H9 (cell line): ENCODE measurements at regions not wholly inside any gene's neighbourhood (a gene's known extent, or its start where the extent isn't known, plus 50 kb on each side); places are given as distances from the start of the nearest gene placed in this dataset.

Experiments used
- DNase-seq: peaks from one replicate; pipeline ENCODE4 v3.0.0-alpha.2; 2017
- H2AFZ ChIP-seq: one replicate; pipeline ENCODE4 v1.6.1; 2013; ENCODE audit warnings: mild to moderate bottlenecking, low read length, control low read depth, moderate library complexity
- H2AK5ac ChIP-seq: 2 replicates; pipeline ENCODE4 v1.6.1; 2013; ENCODE audit warnings: low read length, control low read depth, mixed read lengths; ENCODE audit not compliant: insufficient read length
- H2BK120ac ChIP-seq: one replicate; pipeline ENCODE4 v1.6.1; 2013; ENCODE audit warnings: low read depth, mild to moderate bottlenecking, low read length, control low read depth, inconsistent platforms; ENCODE audit not compliant: poor library complexity, severe bottlenecking
- H2BK12ac ChIP-seq: 2 replicates; pipeline ENCODE4 v1.6.1; 2013; ENCODE audit warnings: low read length, control low read depth, mixed read lengths, low read depth; ENCODE audit not compliant: insufficient read length
- H2BK15ac ChIP-seq: 2 replicates; pipeline ENCODE4 v1.6.1; 2013; ENCODE audit warnings: low read depth, low read length, control low read depth
- H2BK20ac ChIP-seq: one replicate; pipeline ENCODE4 v1.6.1; 2013; ENCODE audit warnings: low read depth, mild to moderate bottlenecking, low read length, control low read depth, inconsistent platforms; ENCODE audit not compliant: poor library complexity, severe bottlenecking
- H2BK5ac ChIP-seq: 2 replicates; pipeline ENCODE4 v1.6.1; 2013; ENCODE audit warnings: low read length, control low read depth, mixed read lengths; ENCODE audit not compliant: insufficient read length
- H3K14ac ChIP-seq: 2 replicates; pipeline ENCODE4 v1.6.1; 2013; ENCODE audit warnings: low read length, control low read depth; ENCODE audit not compliant: insufficient read depth
- H3K18ac ChIP-seq: 2 replicates; pipeline ENCODE4 v1.6.1; 2013; ENCODE audit warnings: low read depth, mild to moderate bottlenecking, mixed read lengths, low read length, control low read depth; ENCODE audit not compliant: insufficient read length
- H3K23ac ChIP-seq: 2 replicates; pipeline ENCODE4 v1.6.1; 2013; ENCODE audit warnings: low read length, control low read depth, mixed read lengths, low read depth; ENCODE audit not compliant: insufficient read length
- H3K23me2 ChIP-seq: 2 replicates; pipeline ENCODE4 v1.6.1; 2013; ENCODE audit warnings: low read depth, mild to moderate bottlenecking, mixed read lengths, low read length, control low read depth; ENCODE audit not compliant: insufficient read length, poor library complexity, severe bottlenecking
- H3K27ac ChIP-seq: 2 replicates; pipeline ENCODE4 v1.5.1; 2013; ENCODE audit warnings: low read length, control low read depth, mixed read lengths, low read depth; ENCODE audit not compliant: insufficient read length
- H3K27me3 ChIP-seq: 2 replicates; pipeline ENCODE4 v1.6.1; 2013; ENCODE audit warnings: low read length, control low read depth, inconsistent platforms; ENCODE audit not compliant: insufficient read depth
- H3K4ac ChIP-seq: 2 replicates; pipeline ENCODE4 v1.6.1; 2013; ENCODE audit warnings: low read depth, mild to moderate bottlenecking, control low read depth, inconsistent platforms, low read length, moderate library complexity
- H3K4me1 ChIP-seq: 2 replicates; pipeline ENCODE4 v1.6.1; 2013; ENCODE audit warnings: low read length, control low read depth, inconsistent platforms; ENCODE audit not compliant: insufficient read depth
- H3K4me2 ChIP-seq: 2 replicates; pipeline ENCODE4 v1.6.1; 2013; ENCODE audit warnings: low read length, control low read depth, mixed read lengths; ENCODE audit not compliant: insufficient read length, insufficient read depth
- H3K56ac ChIP-seq: 2 replicates; pipeline ENCODE4 v1.6.1; 2013; ENCODE audit warnings: low read depth, mild to moderate bottlenecking, mixed read lengths, low read length, control low read depth; ENCODE audit not compliant: insufficient read length
- H3K79me1 ChIP-seq: 2 replicates; pipeline ENCODE4 v1.6.1; 2013; ENCODE audit warnings: low read depth, mild to moderate bottlenecking, moderate library complexity, low read length, control low read depth, inconsistent platforms; ENCODE audit not compliant: insufficient read depth, poor library complexity, severe bottlenecking
- H3K79me2 ChIP-seq: 2 replicates; pipeline ENCODE4 v1.6.1; 2013; ENCODE audit warnings: low read length, control low read depth, inconsistent platforms; ENCODE audit not compliant: insufficient read depth
- H3K9ac ChIP-seq: 2 replicates; pipeline ENCODE4 v1.6.1; 2013; ENCODE audit warnings: low read length, control low read depth, mixed read lengths; ENCODE audit not compliant: insufficient read length; ENCODE audit errors: extremely low read depth
- H3K9me3 ChIP-seq: one replicate; pipeline ENCODE4 v1.6.1; 2013; ENCODE audit warnings: low read depth, low read length, inconsistent platforms; ENCODE audit not compliant: control insufficient read depth
- H3T11ph ChIP-seq: one replicate; pipeline ENCODE4 v1.6.1; 2013; ENCODE audit warnings: mild to moderate bottlenecking, low read length, control low read depth, inconsistent platforms
- H4K20me1 ChIP-seq: one replicate; pipeline ENCODE4 v1.6.1; 2013; ENCODE audit not compliant: control insufficient read depth, insufficient read length, insufficient read depth
- H4K5ac ChIP-seq: 2 replicates; pipeline ENCODE4 v1.6.1; 2013; ENCODE audit warnings: low read depth, mild to moderate bottlenecking, mixed read lengths, low read length, control low read depth; ENCODE audit not compliant: insufficient read length
- H4K8ac ChIP-seq: replicated peaks from 2 replicates; pipeline ENCODE4 v1.6.1; 2013; ENCODE audit warnings: low read length, control low read depth, mixed read lengths, low read depth; ENCODE audit not compliant: insufficient read length
- H4K91ac ChIP-seq: 2 replicates; pipeline ENCODE4 v1.6.1; 2013; ENCODE audit warnings: low read depth, mild to moderate bottlenecking, moderate library complexity, mixed read lengths, low read length, control low read depth; ENCODE audit not compliant: insufficient read length
- H3K27ac Mint-ChIP-seq, 3 experiments: 2 replicates in 2 of 3; 3 replicates in 1 of 3; pipeline ENCODE4 v1.8.0; 2020 to 2021; ENCODE audit warnings: mixed read lengths in 3 of 3, mild to moderate bottlenecking in 1 of 3, moderate library complexity in 1 of 3
- H3K27me3 Mint-ChIP-seq: 2 replicates; pipeline ENCODE4 v1.8.0; 2021; ENCODE audit warnings: low read depth, mild to moderate bottlenecking, moderate library complexity, mixed read lengths
- H3K36me3 Mint-ChIP-seq, 3 experiments: 2 replicates in 2 of 3; 3 replicates in 1 of 3; pipeline ENCODE4 v1.8.0; 2020 to 2021; ENCODE audit warnings: low read depth in 3 of 3, mixed read lengths in 3 of 3; ENCODE audit not compliant: insufficient read depth in 1 of 3
- H3K4me1 Mint-ChIP-seq, 2 experiments: 2 replicates each; pipeline ENCODE4 v1.8.0; 2020; ENCODE audit warnings: mixed read lengths in 2 of 2
- H3K4me3 Mint-ChIP-seq, 2 experiments: 2 replicates in 1 of 2; 3 replicates in 1 of 2; pipeline ENCODE4 v1.8.0; 2020 to 2021; ENCODE audit warnings: mild to moderate bottlenecking in 2 of 2, mixed read lengths in 2 of 2, moderate library complexity in 1 of 2
- H3K9me3 Mint-ChIP-seq, 2 experiments: 2 replicates in 1 of 2; 3 replicates in 1 of 2; pipeline ENCODE4 v1.8.0; 2020; ENCODE audit warnings: mild to moderate bottlenecking in 2 of 2, mixed read lengths in 2 of 2, moderate library complexity in 1 of 2
- WGBS: extraction: QIAGEN DNeasy Blood & Tissue Kit; methylation state at CpG from one replicate; pipeline ENCODE4 v1.1.7; 2013; ENCODE audit warnings: missing lambda C conversion rate, low lambda C conversion rate, mixed read lengths; ENCODE audit not compliant: insufficient read length; ENCODE audit errors: extremely low coverage; 5-methylcytosine and 5-hydroxymethylcytosine counted together
- TF ChIP-seq, protein P1 (sequence below): fragments of 200-600 bp; sonication (generic); conservative IDR thresholded peaks from 3 replicates; pipeline ENCODE4 v1.8.0; 2021; ENCODE audit warnings: antibody characterized with exemption, mild to moderate bottlenecking

DNA sequence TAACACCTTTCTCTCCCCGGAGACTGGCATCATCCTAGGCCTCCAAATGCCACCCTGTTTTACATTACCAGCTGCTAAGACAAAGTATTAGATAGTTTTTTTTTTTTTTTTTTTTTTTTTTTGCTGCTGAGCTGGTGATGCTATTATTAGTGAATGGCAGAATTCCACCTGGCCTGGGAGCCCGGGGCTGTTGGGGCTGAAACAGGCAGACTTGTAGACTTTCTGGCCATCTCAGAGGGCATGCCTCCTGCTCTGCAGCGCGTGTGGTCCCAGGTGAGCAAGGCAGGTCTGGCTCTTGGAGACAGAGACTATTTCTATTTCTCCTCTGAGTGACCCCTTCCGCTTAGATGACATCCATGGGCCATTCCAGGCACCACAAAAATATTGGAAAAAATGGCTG, 104.2 kb downstream of the EMX2 start:
- WGBS, result no CpG with 5 or more reads among the region's 5 CpGs

More for the DNA sequence above, 104.2 kb downstream of the EMX2 start:
- no peak overlapping the region for H2AK5ac ChIP-seq
- no peak overlapping the region for H3K4me3 Mint-ChIP-seq
- no peak overlapping the region for H3T11ph ChIP-seq
- no peaks in the 10 kb centered on the region for H3K79me2 ChIP-seq
- H4K8ac ChIP-seq, result no peak overlapping the region
- H2BK12ac ChIP-seq, result no peak overlapping the region
- no peak overlapping the region for H4K5ac ChIP-seq
- H3K4me1 Mint-ChIP-seq, result no peaks in the 10 kb centered on the region
- no peak overlapping the region for H3K9ac ChIP-seq
- no peak overlapping the region for H2BK5ac ChIP-seq
- H2BK20ac ChIP-seq, result no peak overlapping the region
- H2BK120ac ChIP-seq, result no peak overlapping the region
- no peaks in the 10 kb centered on the region for H3K79me1 ChIP-seq
- no peaks in the 10 kb centered on the region for H3K23me2 ChIP-seq
- H3K4me2 ChIP-seq, result no peak overlapping the region
- H3K4me1 ChIP-seq, result no peaks in the 10 kb centered on the region
- no peak overlapping the region for H3K27ac Mint-ChIP-seq
- no peaks in the 10 kb centered on the region for H4K20me1 ChIP-seq
- no peak for DNase-seq
- no peak overlapping the region for H4K91ac ChIP-seq
- H3K9me3 ChIP-seq, result no peaks in the 10 kb centered on the region
- no peak overlapping the region for H3K14ac ChIP-seq
- H3K27ac ChIP-seq, result no peak overlapping the region
- H3K36me3 Mint-ChIP-seq, result no peaks in the 10 kb centered on the region
- no peak overlapping the region for H3K56ac ChIP-seq
- TF ChIP-seq, protein P1, sequence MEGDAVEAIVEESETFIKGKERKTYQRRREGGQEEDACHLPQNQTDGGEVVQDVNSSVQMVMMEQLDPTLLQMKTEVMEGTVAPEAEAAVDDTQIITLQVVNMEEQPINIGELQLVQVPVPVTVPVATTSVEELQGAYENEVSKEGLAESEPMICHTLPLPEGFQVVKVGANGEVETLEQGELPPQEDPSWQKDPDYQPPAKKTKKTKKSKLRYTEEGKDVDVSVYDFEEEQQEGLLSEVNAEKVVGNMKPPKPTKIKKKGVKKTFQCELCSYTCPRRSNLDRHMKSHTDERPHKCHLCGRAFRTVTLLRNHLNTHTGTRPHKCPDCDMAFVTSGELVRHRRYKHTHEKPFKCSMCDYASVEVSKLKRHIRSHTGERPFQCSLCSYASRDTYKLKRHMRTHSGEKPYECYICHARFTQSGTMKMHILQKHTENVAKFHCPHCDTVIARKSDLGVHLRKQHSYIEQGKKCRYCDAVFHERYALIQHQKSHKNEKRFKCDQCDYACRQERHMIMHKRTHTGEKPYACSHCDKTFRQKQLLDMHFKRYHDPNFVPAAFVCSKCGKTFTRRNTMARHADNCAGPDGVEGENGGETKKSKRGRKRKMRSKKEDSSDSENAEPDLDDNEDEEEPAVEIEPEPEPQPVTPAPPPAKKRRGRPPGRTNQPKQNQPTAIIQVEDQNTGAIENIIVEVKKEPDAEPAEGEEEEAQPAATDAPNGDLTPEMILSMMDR, result no peak
- no peak overlapping the region for H2BK15ac ChIP-seq
- H3K23ac ChIP-seq, result no peak overlapping the region
- peaks cover 10% of the 10 kb centered on the region in 2 experiments for H3K9me3 Mint-ChIP-seq
- H3K27me3 ChIP-seq, result no peaks in the 10 kb centered on the region
- no peak overlapping the region for H3K4ac ChIP-seq
- peaks cover 11% of the 10 kb centered on the region for H3K27me3 Mint-ChIP-seq
- H3K18ac ChIP-seq, result no peak overlapping the region
- no peak overlapping the region for H2AFZ ChIP-seq
